GM18505 (cell line): ENCODE measurements at regions not wholly inside any gene's neighbourhood (a gene's known extent, or its start where the extent isn't known, plus 50 kb on each side); places are given as distances from the start of the nearest gene placed in this dataset.

ENCODE experiments used
- ATAC-seq: cut with Tn5 transposase; IDR thresholded peaks from one replicate; pipeline ENCODE4 v1.9.1; 2021; ENCODE audit not compliant: unreplicated experiment
- POLR2A ChIP-seq: IDR thresholded peaks from 4 replicates; pipeline ENCODE4 v1.6.1; 2011; ENCODE audit warnings: borderline replicate concordance; ENCODE audit not compliant: insufficient read depth, insufficient read length; ENCODE audit errors: extremely low read depth

- TF ChIP-seq POLR2A = no peak
- ATAC-seq = no peak
These were observed 103.2 kb upstream of the ALDH1B1 start for GRCh38 chr9:38289236-38289865.

- no peak for TF ChIP-seq POLR2A
- no peak for ATAC-seq
These were observed 104.0 kb upstream of the ALDH1B1 start for GRCh38 chr9:38288502-38288901.

GRCh38 chr9:38287420-38287985 is 105.0 kb upstream of the ALDH1B1 start:
- ATAC-seq = no peak
- no peak for TF ChIP-seq POLR2A

GRCh38 chr9:38286766-38287165 is 105.7 kb upstream of the ALDH1B1 start:
- TF ChIP-seq POLR2A = no peak
- ATAC-seq = no peak

- TF ChIP-seq POLR2A = no peak
- ATAC-seq = no peak
These were observed 106.1 kb upstream of the ALDH1B1 start for GRCh38 chr9:38286357-38286756.

- no peak for TF ChIP-seq POLR2A
- no peak for ATAC-seq
These were observed 107.3 kb upstream of the ALDH1B1 start for GRCh38 chr9:38285236-38285635.

GRCh38 chr9:38284588-38285051 is 107.9 kb upstream of the ALDH1B1 start:
- TF ChIP-seq POLR2A = no peak
- ATAC-seq = no peak

- no peak for TF ChIP-seq POLR2A
- no peak for ATAC-seq
These were observed 108.4 kb upstream of the ALDH1B1 start for GRCh38 chr9:38284039-38284575.

GRCh38 chr9:38282756-38283155 is 109.7 kb upstream of the ALDH1B1 start:
- no peak for TF ChIP-seq POLR2A
- no peak for ATAC-seq

GRCh38 chr9:38281917-38282316 is 110.6 kb upstream of the ALDH1B1 start:
- no peak for ATAC-seq
- no peak for TF ChIP-seq POLR2A

- TF ChIP-seq POLR2A = no peak
- no peak for ATAC-seq
These were observed 111.3 kb upstream of the ALDH1B1 start for GRCh38 chr9:38281196-38281595.

GRCh38 chr9:38280251-38280800 is 112.2 kb upstream of the ALDH1B1 start:
- ATAC-seq = no peak
- no peak for TF ChIP-seq POLR2A

GRCh38 chr9:38278931-38279679 is 113.4 kb upstream of the ALDH1B1 start:
- ATAC-seq = no peak
- TF ChIP-seq POLR2A = no peak
